ENCODE measurements at regions not wholly inside any gene's neighbourhood (a gene's known extent, or its start where the extent isn't known, plus 50 kb on each side); places are given as distances from the start of the nearest gene placed in this dataset.

DNA sequence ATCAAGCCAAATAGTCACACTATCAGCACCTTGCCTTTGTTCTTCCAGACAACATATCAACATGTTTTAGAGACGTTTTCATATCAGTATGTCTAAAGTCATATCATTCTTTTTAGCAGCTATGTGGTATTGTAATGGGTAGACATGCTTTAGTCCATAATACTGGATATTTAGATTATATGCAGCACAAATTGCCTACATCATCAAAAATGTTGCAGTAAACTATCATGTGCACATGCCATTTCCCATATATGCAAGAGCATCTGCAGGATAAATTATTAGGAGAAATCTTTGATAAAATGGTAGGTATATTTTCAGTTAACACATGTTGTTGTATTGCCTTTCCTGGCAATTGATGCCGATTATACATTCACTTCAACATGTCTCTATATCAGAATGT is 636.5 kb downstream of the XIRP2 start:
- Histone ChIP-seq H3K27ac (no peak overlapping the region), H3K36me3 (ENCODE audit: insufficient read depth, low read length) (no peaks in the 10 kb centered on the region), H3K9ac (ENCODE audit: insufficient read length) (no peak overlapping the region), H3K4me3 (no peak overlapping the region), H3K9me3 (ENCODE audit: low read depth, low read length) (no peaks in the 10 kb centered on the region)
- DNase-seq (ENCODE audit: low read depth, low spot score), result no peak
- no peak for TF ChIP-seq FOXP2 (optimal IDR thresholded peaks at IDR 0.05; ENCODE audit: control extremely low read depth, extremely low read length, insufficient read depth)
- TF ChIP-seq EZH2 (IDR thresholded peaks at IDR 0.05), result no peak
- no peak for TF ChIP-seq POLR2AphosphoS5 (IDR thresholded peaks at IDR 0.05; ENCODE audit: borderline replicate concordance, low read depth, low read length)

DNA sequence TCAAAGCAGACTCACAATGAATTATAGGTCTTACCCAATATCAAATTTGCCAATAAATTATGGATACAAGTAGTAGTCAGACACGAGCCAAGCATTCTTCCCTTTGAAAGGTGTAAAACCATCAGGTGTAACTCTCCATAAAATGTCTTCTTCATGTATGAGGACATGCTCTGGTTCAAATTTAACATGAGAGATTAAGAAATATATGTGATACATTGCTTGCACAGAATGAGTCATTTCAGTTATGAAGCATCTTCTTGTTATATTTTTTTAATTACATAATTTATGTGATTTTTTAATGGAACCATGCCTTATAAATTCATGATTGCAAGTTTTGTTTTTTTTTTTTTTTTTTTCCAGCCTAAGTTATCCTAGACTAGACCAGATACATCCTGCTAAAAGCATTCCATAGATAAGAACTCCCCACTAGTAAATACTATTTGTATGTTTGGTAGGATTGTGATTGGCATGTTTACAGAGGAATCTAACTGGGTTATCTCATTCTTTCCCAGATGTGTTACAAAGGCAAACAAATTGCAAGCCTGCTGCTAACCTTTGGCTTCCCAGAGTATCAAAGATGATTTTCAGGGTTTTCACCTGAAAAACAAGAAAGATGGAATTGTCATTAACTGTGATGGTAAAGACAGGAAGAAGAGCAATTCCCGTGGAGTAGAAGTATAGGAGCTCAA is 621.9 kb downstream of the XIRP2 start:
- no peak overlapping the region for H3K4me3 ChIP-seq
- no peaks in the 10 kb centered on the region for H3K9me3 ChIP-seq (ENCODE audit: low read depth, low read length)
- no peak overlapping the region for H3K27ac ChIP-seq
- no peaks in the 10 kb centered on the region for H3K36me3 ChIP-seq (ENCODE audit: insufficient read depth, low read length)
- no peak for DNase-seq (ENCODE audit: low read depth, low spot score)
- TF ChIP-seq POLR2AphosphoS5 (IDR thresholded peaks at IDR 0.05; ENCODE audit: borderline replicate concordance, low read depth, low read length), result no peak
- TF ChIP-seq EZH2 (IDR thresholded peaks at IDR 0.05), result no peak
- TF ChIP-seq FOXP2 (optimal IDR thresholded peaks at IDR 0.05; ENCODE audit: control extremely low read depth, extremely low read length, insufficient read depth), result no peak
- no peak overlapping the region for H3K9ac ChIP-seq (ENCODE audit: insufficient read length)

GRCh38 chr2:167509586-167509985 is 621.3 kb downstream of the XIRP2 start:
- Histone ChIP-seq H3K9ac (ENCODE audit: insufficient read length) (no peak overlapping the region), H3K36me3 (ENCODE audit: insufficient read depth, low read length) (no peaks in the 10 kb centered on the region), H3K9me3 (ENCODE audit: low read depth, low read length) (no peaks in the 10 kb centered on the region), H3K4me3 (no peak overlapping the region), H3K27ac (no peak overlapping the region)
- TF ChIP-seq EZH2 (IDR thresholded peaks at IDR 0.05), result no peak
- TF ChIP-seq FOXP2 (optimal IDR thresholded peaks at IDR 0.05; ENCODE audit: control extremely low read depth, extremely low read length, insufficient read depth), result no peak
- TF ChIP-seq POLR2AphosphoS5 (IDR thresholded peaks at IDR 0.05; ENCODE audit: borderline replicate concordance, low read depth, low read length), result no peak
- no peak for DNase-seq (ENCODE audit: low read depth, low spot score)

GRCh38 chr2:167508709-167509108 is 620.4 kb downstream of the XIRP2 start:
- Histone ChIP-seq H3K27ac (no peak overlapping the region), H3K36me3 (ENCODE audit: insufficient read depth, low read length) (no peaks in the 10 kb centered on the region), H3K9me3 (ENCODE audit: low read depth, low read length) (no peaks in the 10 kb centered on the region), H3K9ac (ENCODE audit: insufficient read length) (no peak overlapping the region), H3K4me3 (no peak overlapping the region)
- no peak for DNase-seq (ENCODE audit: low read depth, low spot score)
- TF ChIP-seq POLR2AphosphoS5 (IDR thresholded peaks at IDR 0.05; ENCODE audit: borderline replicate concordance, low read depth, low read length) (no peak), FOXP2 (optimal IDR thresholded peaks at IDR 0.05; ENCODE audit: control extremely low read depth, extremely low read length, insufficient read depth) (no peak), EZH2 (IDR thresholded peaks at IDR 0.05) (no peak)

DNA sequence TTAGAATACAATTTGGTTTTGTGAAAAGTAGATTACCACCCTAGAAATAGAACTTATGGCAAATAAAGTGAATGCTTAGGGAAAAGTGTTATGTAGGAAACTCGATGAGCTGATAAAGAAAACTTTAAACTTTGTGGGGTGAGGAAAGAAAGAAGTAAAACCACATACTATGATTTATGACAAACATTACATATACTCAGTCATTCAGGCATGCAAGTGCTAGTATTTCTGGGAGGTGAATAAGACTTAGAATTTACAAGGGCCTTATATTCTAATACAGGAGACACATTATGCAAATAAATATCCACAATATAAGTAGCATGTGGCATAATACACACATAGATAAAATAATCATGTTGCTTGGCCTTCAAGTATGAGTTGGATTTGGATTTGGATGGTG is 618.1 kb downstream of the XIRP2 start:
- no peak for DNase-seq (ENCODE audit: low read depth, low spot score)
- Histone ChIP-seq H3K36me3 (ENCODE audit: insufficient read depth, low read length) (no peaks in the 10 kb centered on the region), H3K9ac (ENCODE audit: insufficient read length) (no peak overlapping the region), H3K9me3 (ENCODE audit: low read depth, low read length) (no peaks in the 10 kb centered on the region), H3K4me3 (no peak overlapping the region), H3K27ac (no peak overlapping the region)
- TF ChIP-seq FOXP2 (optimal IDR thresholded peaks at IDR 0.05; ENCODE audit: control extremely low read depth, extremely low read length, insufficient read depth) (no peak), EZH2 (IDR thresholded peaks at IDR 0.05) (no peak), POLR2AphosphoS5 (IDR thresholded peaks at IDR 0.05; ENCODE audit: borderline replicate concordance, low read depth, low read length) (no peak)

- Histone ChIP-seq H3K36me3 (ENCODE audit: insufficient read depth, low read length) (no peaks in the 10 kb centered on the region), H3K9me3 (ENCODE audit: low read depth, low read length) (no peaks in the 10 kb centered on the region), H3K27ac (no peak overlapping the region), H3K9ac (ENCODE audit: insufficient read length) (no peak overlapping the region), H3K4me3 (no peak overlapping the region)
- TF ChIP-seq EZH2 (IDR thresholded peaks at IDR 0.05), result no peak
- no peak for TF ChIP-seq FOXP2 (optimal IDR thresholded peaks at IDR 0.05; ENCODE audit: control extremely low read depth, extremely low read length, insufficient read depth)
- no peak for TF ChIP-seq POLR2AphosphoS5 (IDR thresholded peaks at IDR 0.05; ENCODE audit: borderline replicate concordance, low read depth, low read length)
- DNase-seq (ENCODE audit: low read depth, low spot score), result no peak
These were observed 616.4 kb downstream of the XIRP2 start for GRCh38 chr2:167504695-167505094.

- Histone ChIP-seq H3K27ac (no peak overlapping the region), H3K36me3 (ENCODE audit: insufficient read depth, low read length) (no peaks in the 10 kb centered on the region), H3K4me3 (no peak overlapping the region), H3K9ac (ENCODE audit: insufficient read length) (no peak overlapping the region), H3K9me3 (ENCODE audit: low read depth, low read length) (no peaks in the 10 kb centered on the region)
- DNase-seq (ENCODE audit: low read depth, low spot score), result no peak
- no peak for TF ChIP-seq POLR2AphosphoS5 (IDR thresholded peaks at IDR 0.05; ENCODE audit: borderline replicate concordance, low read depth, low read length)
- TF ChIP-seq EZH2 (IDR thresholded peaks at IDR 0.05), result no peak
- TF ChIP-seq FOXP2 (optimal IDR thresholded peaks at IDR 0.05; ENCODE audit: control extremely low read depth, extremely low read length, insufficient read depth), result no peak
These were observed 615.8 kb downstream of the XIRP2 start for GRCh38 chr2:167504061-167504460.

GRCh38 chr2:167501618-167502017 is 613.3 kb downstream of the XIRP2 start:
- no peak overlapping the region for H3K27ac ChIP-seq

DNA sequence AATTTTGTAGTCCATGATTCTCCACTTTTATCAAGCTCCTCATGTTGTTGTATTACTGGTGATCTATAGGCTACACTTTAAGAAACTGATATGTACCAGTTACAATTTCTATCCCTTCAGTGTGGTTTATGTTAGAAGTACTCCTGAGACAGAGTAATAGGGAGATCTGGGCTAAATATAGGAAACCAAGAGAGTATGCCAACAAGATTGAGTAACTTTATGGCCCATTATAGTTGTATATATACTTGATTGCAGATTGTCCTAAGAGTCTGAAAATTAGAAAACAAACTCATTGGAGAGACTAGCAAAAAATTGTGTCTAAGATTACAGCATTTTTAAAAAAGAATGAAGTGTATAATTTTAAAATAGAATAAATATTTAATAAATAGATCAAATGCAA is 605.6 kb downstream of the XIRP2 start:
- no peak overlapping the region for H3K9ac ChIP-seq (ENCODE audit: insufficient read length)

More at GRCh38 chr2:167501618-167502017, 613.3 kb downstream of the XIRP2 start:
- no peak overlapping the region for H3K9ac ChIP-seq (ENCODE audit: insufficient read length)
- no peaks in the 10 kb centered on the region for H3K36me3 ChIP-seq (ENCODE audit: insufficient read depth, low read length)
- no peak for DNase-seq (ENCODE audit: low read depth, low spot score)
- H3K4me3 ChIP-seq, result no peak overlapping the region
- no peaks in the 10 kb centered on the region for H3K9me3 ChIP-seq (ENCODE audit: low read depth, low read length)
- TF ChIP-seq EZH2 (IDR thresholded peaks at IDR 0.05) (no peak), POLR2AphosphoS5 (IDR thresholded peaks at IDR 0.05; ENCODE audit: borderline replicate concordance, low read depth, low read length) (no peak)

More for the DNA sequence above, 605.6 kb downstream of the XIRP2 start:
- H3K9me3 ChIP-seq (ENCODE audit: low read depth, low read length), result no peaks in the 10 kb centered on the region
- no peak overlapping the region for H3K4me3 ChIP-seq
- H3K27ac ChIP-seq, result no peak overlapping the region
- H3K36me3 ChIP-seq (ENCODE audit: insufficient read depth, low read length), result no peaks in the 10 kb centered on the region
- no peak for DNase-seq (ENCODE audit: low read depth, low spot score)
- TF ChIP-seq FOXP2 (optimal IDR thresholded peaks at IDR 0.05; ENCODE audit: control extremely low read depth, extremely low read length, insufficient read depth), result no peak
- TF ChIP-seq POLR2AphosphoS5 (IDR thresholded peaks at IDR 0.05; ENCODE audit: borderline replicate concordance, low read depth, low read length), result no peak
- no peak for TF ChIP-seq EZH2 (IDR thresholded peaks at IDR 0.05)
